ENCODE measurements at regions not wholly inside any gene's neighbourhood (a gene's known extent, or its start where the extent isn't known, plus 50 kb on each side); places are given as distances from the start of the nearest gene placed in this dataset.

DNA sequence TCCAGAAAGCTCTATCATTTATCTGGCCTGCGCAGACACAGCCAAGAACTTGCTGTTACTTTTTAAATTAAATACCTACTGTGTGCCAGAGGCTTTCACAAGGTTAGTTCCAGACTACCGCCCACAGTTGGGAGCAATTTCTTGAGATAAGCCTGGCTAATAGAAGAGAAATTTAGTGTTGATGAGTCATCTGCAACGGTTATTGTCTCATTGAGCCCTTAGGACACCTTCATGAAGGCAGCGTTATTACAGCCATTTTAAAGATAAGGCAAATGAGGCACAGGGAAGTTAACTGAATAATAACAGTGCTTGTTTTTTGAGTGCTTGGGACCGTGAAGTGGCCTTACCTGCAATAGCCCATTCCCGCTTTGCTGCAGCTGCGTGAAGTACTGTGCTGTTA lies 292.9 kb upstream of the MSX2 start:
- TF ChIP-seq CTCF (IDR thresholded peaks at IDR 0.05 in 8 of 11, conservative IDR thresholded peaks at IDR 0.05 in 3 of 11) (no peak), POLR2A (IDR thresholded peaks at IDR 0.05) (no peak), POLR2AphosphoS5 (IDR thresholded peaks at IDR 0.05) (no peak)
